ENCODE measurements at regions not wholly inside any gene's neighbourhood (a gene's known extent, or its start where the extent isn't known, plus 50 kb on each side); places are given as distances from the start of the nearest gene placed in this dataset.

GRCh38 chr2:88265352-88266303 lies 95.5 kb downstream of the THNSL2 start:
- Histone ChIP-seq H3K9ac (ENCODE audit: low read length) (no peak overlapping the region), H3K4me2 (ENCODE audit: low read depth, low read length, poor library complexity, severe bottlenecking) (no peak overlapping the region)

DNA sequence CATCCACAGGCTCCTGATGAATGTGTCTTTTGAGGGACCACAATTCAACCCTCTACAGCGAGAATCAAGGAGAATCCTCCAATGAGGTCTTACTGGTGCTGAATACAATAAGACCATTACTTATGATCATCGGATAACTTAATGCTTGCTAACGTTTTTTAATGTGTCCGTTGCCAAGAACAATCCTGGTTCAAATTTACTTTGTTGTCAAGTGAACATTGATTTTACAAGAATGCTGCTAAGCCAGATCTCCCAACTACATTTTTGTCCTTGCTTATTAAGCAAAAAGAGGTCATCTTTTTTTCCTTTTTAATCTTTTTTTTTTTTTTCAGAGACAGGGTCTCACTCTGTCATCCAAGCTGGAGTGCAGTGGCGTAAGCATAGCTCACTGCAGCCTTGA lies 93.7 kb downstream of the THNSL2 start:
- Histone ChIP-seq H3K79me2 (ENCODE audit: insufficient read depth, low read length) (no peaks in the 10 kb centered on the region), H4K20me1 (ENCODE audit: low read depth, low read length) (no peaks in the 10 kb centered on the region), H3K9me2 (replicated peaks; ENCODE audit: insufficient read depth, low read length) (no peaks in the 10 kb centered on the region), H2AFZ (ENCODE audit: low read depth, low read length, severe bottlenecking) (no peak overlapping the region), H3K4me2 (ENCODE audit: low read depth, low read length, poor library complexity, severe bottlenecking) (no peak overlapping the region), H3K36me3 (ENCODE audit: low read length) (no peaks in the 10 kb centered on the region), H3K27ac (ENCODE audit: low read depth, low read length) (no peak overlapping the region), H3K9ac (ENCODE audit: low read length) (no peak overlapping the region), H3F3A (ENCODE audit: insufficient read depth) (no peaks in the 10 kb centered on the region), H3K4me3 (ENCODE audit: insufficient read depth, low read length, poor library complexity, severe bottlenecking) (no peak overlapping the region), H3K9me3 (ENCODE audit: insufficient read depth, low read length) (peaks cover 2% of the 10 kb centered on the region; the same call in 1 of the 2 replicates), H3K27me3 (ENCODE audit: low read length) (no peaks in the 10 kb centered on the region)
- no peak for TF ChIP-seq CTCF (IDR thresholded peaks at IDR 0.05; ENCODE audit: insufficient read depth, low read length, poor library complexity, severe bottlenecking)
- no peak for TF ChIP-seq EZH2phosphoT487 (conservative IDR thresholded peaks at IDR 0.05; ENCODE audit: low read length)

More at GRCh38 chr2:88265352-88266303, 95.5 kb downstream of the THNSL2 start:
- no peak overlapping the region for H2AFZ ChIP-seq (ENCODE audit: low read depth, low read length, severe bottlenecking)
- no peaks in the 10 kb centered on the region for H3K36me3 ChIP-seq (ENCODE audit: low read length)
- H3K27ac ChIP-seq (ENCODE audit: low read depth, low read length), result no peak overlapping the region
- H3F3A ChIP-seq (ENCODE audit: insufficient read depth), result no peaks in the 10 kb centered on the region
- no peaks in the 10 kb centered on the region for H3K9me2 ChIP-seq (replicated peaks; ENCODE audit: insufficient read depth, low read length)
- no peak for TF ChIP-seq EZH2phosphoT487 (conservative IDR thresholded peaks at IDR 0.05; ENCODE audit: low read length)
- H4K20me1 ChIP-seq (ENCODE audit: low read depth, low read length), result no peaks in the 10 kb centered on the region
- no peaks in the 10 kb centered on the region for H3K79me2 ChIP-seq (ENCODE audit: insufficient read depth, low read length)
- H3K27me3 ChIP-seq (ENCODE audit: low read length), result no peaks in the 10 kb centered on the region
- peaks cover 7% of the 10 kb centered on the region; the same call in 1 of the 2 replicates for H3K9me3 ChIP-seq (ENCODE audit: insufficient read depth, low read length)
- H3K4me3 ChIP-seq (ENCODE audit: insufficient read depth, low read length, poor library complexity, severe bottlenecking), result no peak overlapping the region

GRCh38 chr2:88261725-88262124 lies 91.6 kb downstream of the THNSL2 start:
- Histone ChIP-seq H3K4me2 (ENCODE audit: low read depth, low read length, poor library complexity, severe bottlenecking) (no peak overlapping the region), H3K36me3 (ENCODE audit: low read length) (no peaks in the 10 kb centered on the region), H3K9me3 (ENCODE audit: insufficient read depth, low read length) (no peaks in the 10 kb centered on the region), H3K4me3 (ENCODE audit: insufficient read depth, low read length, poor library complexity, severe bottlenecking) (no peak overlapping the region), H3K79me2 (ENCODE audit: insufficient read depth, low read length) (no peaks in the 10 kb centered on the region), H2AFZ (ENCODE audit: low read depth, low read length, severe bottlenecking) (no peak overlapping the region), H4K20me1 (ENCODE audit: low read depth, low read length) (no peaks in the 10 kb centered on the region), H3F3A (ENCODE audit: insufficient read depth) (no peaks in the 10 kb centered on the region), H3K27ac (ENCODE audit: low read depth, low read length) (no peak overlapping the region), H3K27me3 (ENCODE audit: low read length) (no peaks in the 10 kb centered on the region), H3K9me2 (replicated peaks; ENCODE audit: insufficient read depth, low read length) (no peaks in the 10 kb centered on the region), H3K9ac (ENCODE audit: low read length) (no peak overlapping the region)
- TF ChIP-seq EZH2phosphoT487 (conservative IDR thresholded peaks at IDR 0.05; ENCODE audit: low read length), result no peak
- no peak for TF ChIP-seq CTCF (IDR thresholded peaks at IDR 0.05; ENCODE audit: insufficient read depth, low read length, poor library complexity, severe bottlenecking)

DNA sequence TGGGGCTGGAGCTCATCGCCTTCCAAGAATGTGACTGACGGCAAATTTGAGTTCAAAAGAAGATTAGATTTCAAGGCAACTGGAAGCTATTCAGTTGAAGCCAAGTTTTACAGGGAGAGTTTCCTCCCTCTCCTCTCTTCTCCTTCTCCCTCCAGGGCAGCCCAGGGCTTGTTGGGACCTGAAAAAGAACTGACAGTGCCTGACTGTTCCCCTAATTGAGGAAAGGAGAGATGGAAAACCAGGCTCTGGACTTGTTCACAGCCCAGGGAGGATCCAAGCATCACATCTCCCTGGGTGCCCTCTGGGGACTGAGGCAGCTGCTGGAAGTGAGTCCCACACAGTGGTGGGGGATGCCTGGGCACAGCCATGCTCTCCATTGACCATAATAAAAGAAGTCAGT lies 88.1 kb downstream of the THNSL2 start:
- no peaks in the 10 kb centered on the region for H3K27me3 ChIP-seq (ENCODE audit: low read length)
- H2AFZ ChIP-seq (ENCODE audit: low read depth, low read length, severe bottlenecking), result no peak overlapping the region
- H3K36me3 ChIP-seq (ENCODE audit: low read length), result no peaks in the 10 kb centered on the region
- H3K4me3 ChIP-seq (ENCODE audit: insufficient read depth, low read length, poor library complexity, severe bottlenecking), result no peak overlapping the region
- no peaks in the 10 kb centered on the region for H3K9me3 ChIP-seq (ENCODE audit: insufficient read depth, low read length)
- H3K9me2 ChIP-seq (replicated peaks; ENCODE audit: insufficient read depth, low read length), result no peaks in the 10 kb centered on the region
- no peaks in the 10 kb centered on the region for H3F3A ChIP-seq (ENCODE audit: insufficient read depth)
- H3K9ac ChIP-seq (ENCODE audit: low read length), result no peak overlapping the region
- TF ChIP-seq EZH2phosphoT487 (conservative IDR thresholded peaks at IDR 0.05; ENCODE audit: low read length), result no peak
- TF ChIP-seq CTCF (IDR thresholded peaks at IDR 0.05; ENCODE audit: insufficient read depth, low read length, poor library complexity, severe bottlenecking), result no peak
- no peak overlapping the region for H3K27ac ChIP-seq (ENCODE audit: low read depth, low read length)
- H3K4me2 ChIP-seq (ENCODE audit: low read depth, low read length, poor library complexity, severe bottlenecking), result no peak overlapping the region
- H3K79me2 ChIP-seq (ENCODE audit: insufficient read depth, low read length), result no peaks in the 10 kb centered on the region
- H4K20me1 ChIP-seq (ENCODE audit: low read depth, low read length), result no peaks in the 10 kb centered on the region

All from SU-DHL-6 (cell line).